ENCODE measurements at regions not wholly inside any gene's neighbourhood (a gene's known extent, or its start where the extent isn't known, plus 50 kb on each side); places are given as distances from the start of the nearest gene placed in this dataset.

DNA sequence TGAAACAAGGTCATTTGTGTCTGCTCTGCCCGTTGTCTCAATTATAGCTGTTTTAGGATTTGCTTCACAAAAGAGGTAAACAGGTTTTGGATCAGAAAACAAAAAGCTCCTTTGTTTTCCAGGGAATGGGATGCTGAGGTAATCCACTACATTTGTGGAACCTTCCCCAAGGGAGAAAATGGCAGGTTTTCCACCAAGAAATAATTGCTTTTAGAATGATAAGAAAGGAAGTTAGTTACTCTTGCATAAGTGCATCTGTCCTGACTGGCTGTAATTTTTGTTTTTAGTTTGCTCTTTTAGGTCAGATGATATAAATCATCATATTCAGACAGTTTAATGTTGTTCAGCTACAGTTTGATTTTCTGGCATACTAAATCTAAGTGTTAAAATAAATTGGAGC, 198.5 kb upstream of the COL8A1 start:
- no peak for TF ChIP-seq CTCF (IDR thresholded peaks at IDR 0.05)
- TF ChIP-seq POLR2A (IDR thresholded peaks at IDR 0.05) = no peak

Data from Peyer's patch (tissue), 4 donors.